Thoracic aorta (tissue), 2 donors: ENCODE measurements at regions not wholly inside any gene's neighbourhood (a gene's known extent, or its start where the extent isn't known, plus 50 kb on each side); places are given as distances from the start of the nearest gene placed in this dataset.

Source experiments
- ATAC-seq: fragments of 150-250 bp; one replicate; pipeline ENCODE4 v1.8.0; 2017; ENCODE audit warnings: low read depth; ENCODE audit not compliant: insufficient number of reproducible peaks, low FRiP score
- DNase-seq: peaks from one replicate; pipeline ENCODE4 v3.0.0-alpha.2; 2020; ENCODE audit warnings: low spot score
- H3K27ac ChIP-seq, 2 donors: fragments of 200-600 bp; sonication (generic); 1 replicate in 1 of 2; 2 replicates in 1 of 2; pipeline ENCODE4 v1.5.1; 2016; ENCODE audit warnings: mild to moderate bottlenecking in 2 of 2, moderate library complexity in 2 of 2
- H3K27me3 ChIP-seq: fragments of 200-600 bp; sonication (generic); replicated peaks from 2 replicates; pipeline ENCODE4 v1.6.0; 2016; ENCODE audit warnings: mild to moderate bottlenecking; ENCODE audit not compliant: insufficient read depth
- H3K36me3 ChIP-seq: fragments of 200-600 bp; sonication (generic); one replicate; pipeline ENCODE4 v1.5.1; 2016
- H3K4me1 ChIP-seq, 2 donors: fragments of 200-600 bp; sonication (generic); 1 replicate in 1 of 2; 2 replicates in 1 of 2; pipeline versions ENCODE4 v1.5.1 to v1.6.0; 2016; ENCODE audit warnings: low read depth in 2 of 2, mild to moderate bottlenecking in 1 of 2; ENCODE audit not compliant: control insufficient read depth in 1 of 2
- H3K4me3 ChIP-seq: fragments of 200-600 bp; sonication (generic); 2 replicates; pipeline ENCODE4 v1.5.1; 2016; ENCODE audit warnings: mild to moderate bottlenecking
- H3K9me3 ChIP-seq: fragments of 200-600 bp; sonication (generic); 2 replicates; pipeline ENCODE4 v1.5.1; 2016
- TF ChIP-seq, protein P1 (sequence below): fragments of 200-600 bp; sonication (generic); IDR thresholded peaks from one replicate; pipeline ENCODE4 v1.5.1; 2019; ENCODE audit warnings: antibody characterized with exemption

DNA sequence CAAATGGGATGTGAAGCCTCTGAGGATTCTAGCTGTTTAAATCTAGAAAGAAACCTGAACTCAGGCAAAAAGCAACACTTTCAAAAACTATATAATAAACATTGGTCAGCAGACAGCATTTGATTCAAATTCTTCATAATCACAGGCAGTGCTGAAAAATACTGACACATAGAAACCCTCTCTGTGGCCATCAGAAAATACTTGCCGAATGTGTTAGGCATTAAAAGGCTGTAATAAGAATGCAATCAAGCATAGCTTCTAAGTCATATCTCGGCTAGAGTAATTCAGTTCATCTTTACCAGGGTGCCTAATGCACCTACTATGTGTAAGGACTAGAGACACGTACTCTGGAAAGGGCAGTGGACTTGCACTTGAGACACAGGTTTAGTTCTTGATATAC, 405.3 kb upstream of the SGCD start:
- no peak overlapping the region for H3K27ac ChIP-seq
- ATAC-seq (no peak), DNase-seq (no peak)
- H3K36me3 ChIP-seq, result no peaks in the 10 kb centered on the region
- no peaks in the 10 kb centered on the region for H3K4me1 ChIP-seq
- no peaks in the 10 kb centered on the region for H3K9me3 ChIP-seq
- H3K4me3 ChIP-seq, result no peak overlapping the region
- TF ChIP-seq, protein P1, sequence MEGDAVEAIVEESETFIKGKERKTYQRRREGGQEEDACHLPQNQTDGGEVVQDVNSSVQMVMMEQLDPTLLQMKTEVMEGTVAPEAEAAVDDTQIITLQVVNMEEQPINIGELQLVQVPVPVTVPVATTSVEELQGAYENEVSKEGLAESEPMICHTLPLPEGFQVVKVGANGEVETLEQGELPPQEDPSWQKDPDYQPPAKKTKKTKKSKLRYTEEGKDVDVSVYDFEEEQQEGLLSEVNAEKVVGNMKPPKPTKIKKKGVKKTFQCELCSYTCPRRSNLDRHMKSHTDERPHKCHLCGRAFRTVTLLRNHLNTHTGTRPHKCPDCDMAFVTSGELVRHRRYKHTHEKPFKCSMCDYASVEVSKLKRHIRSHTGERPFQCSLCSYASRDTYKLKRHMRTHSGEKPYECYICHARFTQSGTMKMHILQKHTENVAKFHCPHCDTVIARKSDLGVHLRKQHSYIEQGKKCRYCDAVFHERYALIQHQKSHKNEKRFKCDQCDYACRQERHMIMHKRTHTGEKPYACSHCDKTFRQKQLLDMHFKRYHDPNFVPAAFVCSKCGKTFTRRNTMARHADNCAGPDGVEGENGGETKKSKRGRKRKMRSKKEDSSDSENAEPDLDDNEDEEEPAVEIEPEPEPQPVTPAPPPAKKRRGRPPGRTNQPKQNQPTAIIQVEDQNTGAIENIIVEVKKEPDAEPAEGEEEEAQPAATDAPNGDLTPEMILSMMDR, result no peak
- no peaks in the 10 kb centered on the region for H3K27me3 ChIP-seq

DNA sequence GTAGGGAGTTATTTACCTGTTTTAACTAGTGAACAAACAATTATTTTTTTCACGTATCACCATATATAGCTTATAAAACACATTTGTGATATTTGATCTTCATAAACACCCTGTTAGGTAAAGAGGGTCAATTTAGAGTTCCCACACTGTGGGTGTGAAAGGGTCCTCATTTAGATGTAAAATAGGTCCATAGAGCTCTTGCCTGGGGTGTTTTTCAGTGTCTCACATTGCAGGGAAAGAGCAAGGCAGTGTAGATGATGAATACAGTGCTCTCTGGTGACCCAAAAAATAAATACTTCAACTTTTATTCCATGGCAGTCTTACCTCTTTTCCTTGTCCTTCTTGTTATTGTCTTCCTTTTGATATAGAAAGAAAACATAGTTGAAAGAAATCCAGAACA, 403.2 kb upstream of the SGCD start:
- H3K9me3 ChIP-seq, result no peaks in the 10 kb centered on the region
- no peak overlapping the region for H3K4me3 ChIP-seq
- no peak for ATAC-seq
- no peaks in the 10 kb centered on the region for H3K36me3 ChIP-seq
- H3K4me1 ChIP-seq, result no peaks in the 10 kb centered on the region
- DNase-seq, result no peak
- H3K27me3 ChIP-seq, result no peaks in the 10 kb centered on the region
- TF ChIP-seq, protein P1, result no peak
- H3K27ac ChIP-seq, result no peak overlapping the region

DNA sequence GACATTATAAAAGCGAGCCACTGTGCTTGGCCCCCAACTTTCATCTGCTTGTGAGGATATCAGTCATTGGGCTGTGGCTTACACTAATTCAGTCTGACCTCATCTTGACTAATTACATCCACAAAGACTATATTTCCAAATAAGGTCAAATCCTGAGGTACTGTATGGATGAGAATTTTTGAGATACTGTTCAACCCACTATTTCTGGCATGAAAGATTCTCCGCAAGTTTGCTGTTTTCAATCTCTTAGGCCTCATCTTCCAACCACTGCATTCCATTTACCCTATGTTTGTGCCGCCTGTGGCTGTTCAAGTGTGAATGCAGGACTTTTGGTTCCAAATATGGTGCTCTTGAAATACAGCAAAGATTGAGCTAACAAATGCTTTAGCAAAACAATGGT, 400.9 kb upstream of the SGCD start:
- no peaks in the 10 kb centered on the region for H3K4me1 ChIP-seq
- no peaks in the 10 kb centered on the region for H3K27me3 ChIP-seq
- no peak overlapping the region for H3K27ac ChIP-seq
- no peak overlapping the region for H3K4me3 ChIP-seq
- H3K9me3 ChIP-seq, result no peaks in the 10 kb centered on the region
- no peak for DNase-seq
- no peak for ATAC-seq
- H3K36me3 ChIP-seq, result no peaks in the 10 kb centered on the region
- TF ChIP-seq, protein P1, result no peak

DNA sequence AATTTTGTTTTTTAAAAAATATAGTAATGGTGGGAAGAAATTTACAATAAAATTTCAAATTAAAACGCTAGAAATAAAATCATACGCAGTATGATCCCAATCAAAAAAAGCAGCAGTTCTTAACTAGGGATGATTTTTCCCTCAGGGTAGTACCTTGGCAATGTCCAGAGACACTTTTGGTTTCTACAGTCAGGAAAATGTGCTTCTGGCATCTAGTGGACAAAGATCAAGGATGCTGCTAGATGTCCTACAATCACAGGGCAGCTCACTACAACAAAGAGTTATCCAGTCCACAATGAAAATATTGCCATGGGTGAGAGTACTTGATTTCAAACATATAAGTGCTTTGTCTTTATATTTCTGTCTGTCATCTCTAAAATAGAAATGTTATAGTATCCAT, 400.2 kb upstream of the SGCD start:
- Histone ChIP-seq H3K27ac (no peak overlapping the region), H3K4me1 (no peaks in the 10 kb centered on the region), H3K4me3 (no peak overlapping the region), H3K9me3 (no peaks in the 10 kb centered on the region), H3K27me3 (no peaks in the 10 kb centered on the region), H3K36me3 (no peaks in the 10 kb centered on the region)
- no peak for ATAC-seq
- no peak for DNase-seq
- TF ChIP-seq, protein P1, result no peak

DNA sequence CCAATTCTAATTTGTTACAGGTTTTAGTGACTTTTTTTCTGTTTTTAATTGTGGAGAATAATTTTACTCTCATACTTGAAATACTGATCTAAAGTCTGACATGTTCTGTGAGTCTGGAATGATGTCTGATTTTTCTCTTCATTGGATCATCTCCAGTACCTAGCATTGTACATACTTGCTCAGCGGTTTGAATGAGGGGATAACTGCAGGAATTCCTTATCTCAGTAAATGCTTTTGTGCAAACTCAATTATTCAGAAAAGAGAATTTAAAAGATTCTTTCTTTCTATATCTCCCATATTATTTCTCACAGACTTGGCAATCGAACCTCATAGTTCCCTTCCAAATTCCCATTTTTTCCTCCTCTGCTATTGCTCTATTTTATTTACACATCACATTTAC, 397.9 kb upstream of the SGCD start:
- DNase-seq (no peak), ATAC-seq (no peak)
- Histone ChIP-seq H3K36me3 (no peaks in the 10 kb centered on the region), H3K4me1 (no peaks in the 10 kb centered on the region), H3K27me3 (no peaks in the 10 kb centered on the region), H3K4me3 (no peak overlapping the region), H3K27ac (no peak overlapping the region), H3K9me3 (no peaks in the 10 kb centered on the region)
- TF ChIP-seq, protein P1, result no peak
